Smooth muscle cell (in vitro differentiated cells): ENCODE measurements at regions not wholly inside any gene's neighbourhood (a gene's known extent, or its start where the extent isn't known, plus 50 kb on each side); places are given as distances from the start of the nearest gene placed in this dataset.

Experiments used
- DNase-seq: peaks from one replicate; lab custom pipeline; 2025; ENCODE audit not compliant: unreplicated experiment; lab: John Stamatoyannopoulos, UW
- H2AFZ ChIP-seq: fragments of 200-600 bp; sonication (generic); 2 replicates; pipeline ENCODE4 v1.6.0; 2016; ENCODE audit warnings: antibody characterized with exemption, low read depth, mild to moderate bottlenecking
- H3F3A ChIP-seq: fragments of 200-600 bp; sonication (generic); 2 replicates; pipeline ENCODE4 v1.6.0; 2017; ENCODE audit warnings: antibody characterized with exemption, low read depth
- H3K27ac ChIP-seq: fragments of 200-600 bp; sonication (generic); 2 replicates; pipeline ENCODE4 v1.5.1; 2016; ENCODE audit warnings: low read depth, mild to moderate bottlenecking
- H3K27me3 ChIP-seq: fragments of 200-600 bp; sonication (generic); 2 replicates; pipeline ENCODE4 v1.6.1; 2016; ENCODE audit warnings: low read depth, mild to moderate bottlenecking
- H3K36me3 ChIP-seq: fragments of 200-600 bp; sonication (generic); 2 replicates; pipeline ENCODE4 v1.5.1; 2016; ENCODE audit warnings: low read depth
- H3K4me1 ChIP-seq: fragments of 200-600 bp; sonication (generic); 2 replicates; pipeline ENCODE4 v1.5.1; 2016; ENCODE audit warnings: low read depth
- H3K4me2 ChIP-seq: fragments of 200-600 bp; sonication (generic); 2 replicates; pipeline ENCODE4 v1.6.0; 2016; ENCODE audit warnings: mild to moderate bottlenecking
- H3K4me3 ChIP-seq: fragments of 200-600 bp; sonication (generic); 2 replicates; pipeline ENCODE4 v1.5.1; 2016; ENCODE audit warnings: mild to moderate bottlenecking
- H3K79me2 ChIP-seq: fragments of 200-600 bp; sonication (generic); 2 replicates; pipeline ENCODE4 v1.6.0; 2016; ENCODE audit warnings: low read depth, mild to moderate bottlenecking
- H3K9ac ChIP-seq: fragments of 200-600 bp; sonication (generic); 2 replicates; pipeline ENCODE4 v1.6.0; 2016; ENCODE audit warnings: low read depth
- H3K9me3 ChIP-seq: fragments of 200-600 bp; sonication (generic); replicated peaks from 2 replicates; pipeline ENCODE4 v1.5.1; 2016; ENCODE audit warnings: low read depth
- H4K20me1 ChIP-seq: fragments of 200-600 bp; sonication (generic); 2 replicates; pipeline ENCODE4 v1.6.0; 2016; ENCODE audit warnings: low read depth
- CTCF ChIP-seq: fragments of 200-600 bp; sonication (generic); IDR thresholded peaks from 2 replicates; pipeline ENCODE4 v1.5.1; 2017; ENCODE audit warnings: borderline replicate concordance, mild to moderate bottlenecking, antibody characterized with exemption; ENCODE audit not compliant: insufficient read depth, poor library complexity, severe bottlenecking
- WGBS: methylation state at CpG from one replicate; pipeline ENCODE4 v1.1.7; 2016; ENCODE audit warnings: low lambda C conversion rate; 5-methylcytosine and 5-hydroxymethylcytosine counted together

- H3K27ac ChIP-seq = no peak overlapping the region
- peaks cover 3% of the 10 kb centered on the region for H3F3A ChIP-seq
- no peak overlapping the region for H3K4me2 ChIP-seq
- H4K20me1 ChIP-seq = no peaks in the 10 kb centered on the region
- TF ChIP-seq CTCF = no peak
- no peak overlapping the region for H3K4me3 ChIP-seq
- DNase-seq = no peak
- no peaks in the 10 kb centered on the region for H3K36me3 ChIP-seq
- H3K9me3 ChIP-seq = no peaks in the 10 kb centered on the region
- peaks cover 9% of the 10 kb centered on the region for H3K4me1 ChIP-seq
- no peaks in the 10 kb centered on the region for H3K27me3 ChIP-seq
- 94% methylated on average over 12 of the region's 12 CpGs for WGBS
- H2AFZ ChIP-seq = no peak overlapping the region
- no peaks in the 10 kb centered on the region for H3K79me2 ChIP-seq
- no peak overlapping the region for H3K9ac ChIP-seq
Observed at GRCh38 chr14:101397206-101397605, 164.1 kb upstream of the DIO3 start.

GRCh38 chr14:101398011-101398410, 163.3 kb upstream of the DIO3 start:
- no peak overlapping the region for H3K4me3 ChIP-seq
- H2AFZ ChIP-seq = no peak overlapping the region
- H3K9ac ChIP-seq = no peak overlapping the region
- H3K79me2 ChIP-seq = no peaks in the 10 kb centered on the region
- H3K36me3 ChIP-seq = no peaks in the 10 kb centered on the region
- peaks cover 3% of the 10 kb centered on the region for H3F3A ChIP-seq
- 75% methylated on average over 14 of the region's 14 CpGs for WGBS
- peaks cover 9% of the 10 kb centered on the region for H3K4me1 ChIP-seq
- no peaks in the 10 kb centered on the region for H3K27me3 ChIP-seq
- no peaks in the 10 kb centered on the region for H3K9me3 ChIP-seq
- no peak overlapping the region for H3K27ac ChIP-seq
- no peak for TF ChIP-seq CTCF
- DNase-seq = no peak
- H4K20me1 ChIP-seq = no peaks in the 10 kb centered on the region
- no peak overlapping the region for H3K4me2 ChIP-seq

GRCh38 chr14:101399737-101400517, 161.4 kb upstream of the DIO3 start:
- WGBS = 95% methylated on average over 5 of the region's 5 CpGs

More at GRCh38 chr14:101399737-101400517, 161.4 kb upstream of the DIO3 start:
- H4K20me1 ChIP-seq = no peaks in the 10 kb centered on the region
- no peaks in the 10 kb centered on the region for H3K27me3 ChIP-seq
- no peak for DNase-seq
- H3K27ac ChIP-seq = no peak overlapping the region
- no peaks in the 10 kb centered on the region for H3K9me3 ChIP-seq
- no peaks in the 10 kb centered on the region for H3K79me2 ChIP-seq
- H3K4me2 ChIP-seq = peak overlapping the region; percentile 0
- no peak overlapping the region for H3K9ac ChIP-seq
- H3K36me3 ChIP-seq = no peaks in the 10 kb centered on the region
- H2AFZ ChIP-seq = no peak overlapping the region
- H3F3A ChIP-seq = peaks cover 3% of the 10 kb centered on the region
- no peak for TF ChIP-seq CTCF
- peaks cover 9% of the 10 kb centered on the region for H3K4me1 ChIP-seq
- no peak overlapping the region for H3K4me3 ChIP-seq
